ENCODE measurements at regions not wholly inside any gene's neighbourhood (a gene's known extent, or its start where the extent isn't known, plus 50 kb on each side); places are given as distances from the start of the nearest gene placed in this dataset.

- Mint-ChIP-seq H3K9me3 (peaks cover 2 to 14% of the 10 kb centered on the region in 2 donors), H3K4me1 (ENCODE audit: low read depth) (no peaks in the 10 kb centered on the region), H3K4me3 (no peak overlapping the region), H3K27ac (no peak overlapping the region), H3K27me3 (ENCODE audit: low read depth) (no peaks in the 10 kb centered on the region), H3K36me3 (ENCODE audit: insufficient read depth in 2 of 2) (peaks cover 0 to 2% of the 10 kb centered on the region in 2 donors)
- DNase-seq (no peak), ATAC-seq (replicated peaks in 1 of 2) (no peak)
Observed at GRCh38 chr16:62872339-62872738, 836.1 kb upstream of the CDH8 start.

- Mint-ChIP-seq H3K36me3 (ENCODE audit: insufficient read depth in 2 of 2) (no peaks in the 10 kb centered on the region), H3K27ac (no peak overlapping the region), H3K4me3 (no peak overlapping the region), H3K9me3 (peaks cover 2 to 8% of the 10 kb centered on the region in 2 donors), H3K4me1 (ENCODE audit: low read depth) (no peaks in the 10 kb centered on the region), H3K27me3 (ENCODE audit: low read depth) (no peaks in the 10 kb centered on the region)
- no peak for ATAC-seq (replicated peaks in 1 of 2)
- DNase-seq, result no peak
Observed at GRCh38 chr16:62870554-62870953, 834.3 kb upstream of the CDH8 start.

GRCh38 chr16:62869837-62870236 lies 833.6 kb upstream of the CDH8 start:
- Mint-ChIP-seq H3K9me3 (peaks cover 0 to 8% of the 10 kb centered on the region in 2 donors), H3K27me3 (ENCODE audit: low read depth) (no peaks in the 10 kb centered on the region), H3K4me3 (no peak overlapping the region), H3K4me1 (ENCODE audit: low read depth) (no peaks in the 10 kb centered on the region), H3K36me3 (ENCODE audit: insufficient read depth in 2 of 2) (no peaks in the 10 kb centered on the region), H3K27ac (no peak overlapping the region)
- DNase-seq, result no peak
- ATAC-seq (replicated peaks in 1 of 2), result no peak

- no peak for DNase-seq
- Mint-ChIP-seq H3K27ac (no peak overlapping the region), H3K27me3 (ENCODE audit: low read depth) (no peaks in the 10 kb centered on the region), H3K4me3 (no peak overlapping the region), H3K4me1 (ENCODE audit: low read depth) (no peaks in the 10 kb centered on the region), H3K9me3 (peaks cover 10 to 12% of the 10 kb centered on the region in 2 donors), H3K36me3 (ENCODE audit: insufficient read depth in 2 of 2) (peaks cover 0 to 5% of the 10 kb centered on the region in 2 donors)
- no peak for ATAC-seq (replicated peaks in 1 of 2)
Observed at GRCh38 chr16:62863139-62863538, 826.9 kb upstream of the CDH8 start.

GRCh38 chr16:62853887-62854286 lies 817.6 kb upstream of the CDH8 start:
- H3K36me3 Mint-ChIP-seq (ENCODE audit: insufficient read depth in 2 of 2), result no peaks in the 10 kb centered on the region
- H3K9me3 Mint-ChIP-seq, result peaks cover 10% of the 10 kb centered on the region in 2 donors
- H3K4me3 Mint-ChIP-seq, result no peak overlapping the region

GRCh38 chr16:62846399-62847057 lies 810.3 kb upstream of the CDH8 start:
- no peak overlapping the region for H3K4me3 Mint-ChIP-seq
- no peak overlapping the region for H3K27ac Mint-ChIP-seq
- H3K27me3 Mint-ChIP-seq (ENCODE audit: low read depth), result no peaks in the 10 kb centered on the region
- H3K9me3 Mint-ChIP-seq, result peaks cover 2 to 9% of the 10 kb centered on the region in 2 donors
- no peak for DNase-seq
- peaks cover 0 to 2% of the 10 kb centered on the region in 2 donors for H3K36me3 Mint-ChIP-seq (ENCODE audit: insufficient read depth in 2 of 2)
- no peak for ATAC-seq (replicated peaks in 1 of 2)
- H3K4me1 Mint-ChIP-seq (ENCODE audit: low read depth), result no peaks in the 10 kb centered on the region

More at GRCh38 chr16:62853887-62854286, 817.6 kb upstream of the CDH8 start:
- ATAC-seq (replicated peaks in 1 of 2) (no peak), DNase-seq (no peak)
- H3K27me3 Mint-ChIP-seq (ENCODE audit: low read depth), result no peaks in the 10 kb centered on the region
- H3K4me1 Mint-ChIP-seq (ENCODE audit: low read depth), result no peaks in the 10 kb centered on the region
- no peak overlapping the region for H3K27ac Mint-ChIP-seq

- Mint-ChIP-seq H3K27ac (no peak overlapping the region), H3K27me3 (ENCODE audit: low read depth) (no peaks in the 10 kb centered on the region), H3K4me1 (ENCODE audit: low read depth) (no peaks in the 10 kb centered on the region), H3K4me3 (no peak overlapping the region), H3K36me3 (ENCODE audit: insufficient read depth in 2 of 2) (peaks cover 2% of the 10 kb centered on the region in 2 donors), H3K9me3 (peaks cover 13 to 18% of the 10 kb centered on the region in 2 donors)
- ATAC-seq (replicated peaks in 1 of 2), result no peak
- DNase-seq, result no peak
Observed at GRCh38 chr16:62832214-62832613, 796.0 kb upstream of the CDH8 start.

GRCh38 chr16:62831235-62831850 lies 795.1 kb upstream of the CDH8 start:
- H3K27me3 Mint-ChIP-seq (ENCODE audit: low read depth), result no peaks in the 10 kb centered on the region
- peaks cover 13 to 16% of the 10 kb centered on the region in 2 donors for H3K9me3 Mint-ChIP-seq
- H3K4me1 Mint-ChIP-seq (ENCODE audit: low read depth), result no peaks in the 10 kb centered on the region
- no peak overlapping the region for H3K27ac Mint-ChIP-seq
- H3K4me3 Mint-ChIP-seq, result no peak overlapping the region
- DNase-seq, result no peak
- H3K36me3 Mint-ChIP-seq (ENCODE audit: insufficient read depth in 2 of 2), result peaks cover 2% of the 10 kb centered on the region in 2 donors
- ATAC-seq (replicated peaks in 1 of 2), result no peak

GRCh38 chr16:62829607-62830006 lies 793.4 kb upstream of the CDH8 start:
- no peaks in the 10 kb centered on the region for H3K27me3 Mint-ChIP-seq (ENCODE audit: low read depth)
- no peak overlapping the region for H3K27ac Mint-ChIP-seq
- peaks cover 2% of the 10 kb centered on the region in 2 donors for H3K36me3 Mint-ChIP-seq (ENCODE audit: insufficient read depth in 2 of 2)
- ATAC-seq (replicated peaks in 1 of 2), result no peak
- no peak overlapping the region for H3K4me3 Mint-ChIP-seq
- no peak for DNase-seq
- no peaks in the 10 kb centered on the region for H3K4me1 Mint-ChIP-seq (ENCODE audit: low read depth)
- H3K9me3 Mint-ChIP-seq, result peaks cover 16 to 17% of the 10 kb centered on the region in 2 donors

GRCh38 chr16:62829084-62829483 lies 792.8 kb upstream of the CDH8 start:
- H3K27ac Mint-ChIP-seq, result no peak overlapping the region
- H3K4me3 Mint-ChIP-seq, result no peak overlapping the region
- H3K9me3 Mint-ChIP-seq, result peaks cover 17 to 18% of the 10 kb centered on the region in 2 donors
- no peaks in the 10 kb centered on the region for H3K27me3 Mint-ChIP-seq (ENCODE audit: low read depth)
- ATAC-seq (replicated peaks in 1 of 2) (no peak), DNase-seq (no peak)
- H3K4me1 Mint-ChIP-seq (ENCODE audit: low read depth), result no peaks in the 10 kb centered on the region
- peaks cover 2% of the 10 kb centered on the region in 2 donors for H3K36me3 Mint-ChIP-seq (ENCODE audit: insufficient read depth in 2 of 2)

GRCh38 chr16:62821824-62822223 lies 785.6 kb upstream of the CDH8 start:
- Mint-ChIP-seq H3K4me3 (no peak overlapping the region), H3K36me3 (ENCODE audit: insufficient read depth in 2 of 2) (peaks cover 0 to 2% of the 10 kb centered on the region in 2 donors), H3K27me3 (ENCODE audit: low read depth) (no peaks in the 10 kb centered on the region), H3K4me1 (ENCODE audit: low read depth) (no peaks in the 10 kb centered on the region), H3K9me3 (peaks cover 18% of the 10 kb centered on the region in 2 donors), H3K27ac (no peak overlapping the region)
- ATAC-seq (replicated peaks in 1 of 2), result no peak
- no peak for DNase-seq

GRCh38 chr16:62816971-62817519 lies 780.8 kb upstream of the CDH8 start:
- no peak for DNase-seq
- no peak for ATAC-seq (replicated peaks in 1 of 2)
- H3K9me3 Mint-ChIP-seq, result peaks cover 11 to 16% of the 10 kb centered on the region in 2 donors
- H3K4me3 Mint-ChIP-seq, result no peak overlapping the region
- H3K27me3 Mint-ChIP-seq (ENCODE audit: low read depth), result no peaks in the 10 kb centered on the region
- no peak overlapping the region for H3K27ac Mint-ChIP-seq
- no peaks in the 10 kb centered on the region for H3K36me3 Mint-ChIP-seq (ENCODE audit: insufficient read depth in 2 of 2)
- no peaks in the 10 kb centered on the region for H3K4me1 Mint-ChIP-seq (ENCODE audit: low read depth)

GRCh38 chr16:62814891-62815290 lies 778.7 kb upstream of the CDH8 start:
- Mint-ChIP-seq H3K27me3 (ENCODE audit: low read depth) (no peaks in the 10 kb centered on the region), H3K36me3 (ENCODE audit: insufficient read depth in 2 of 2) (no peaks in the 10 kb centered on the region), H3K4me1 (ENCODE audit: low read depth) (no peaks in the 10 kb centered on the region), H3K27ac (no peak overlapping the region), H3K9me3 (peaks cover 14 to 17% of the 10 kb centered on the region in 2 donors), H3K4me3 (no peak overlapping the region)
- no peak for ATAC-seq (replicated peaks in 1 of 2)
- DNase-seq, result no peak
